HL-60/S4 treated with retinoic acid at 250 ng/mL for 4 days and 3 days (cell line): ENCODE measurements at regions not wholly inside any gene's neighbourhood (a gene's known extent, or its start where the extent isn't known, plus 50 kb on each side); places are given as distances from the start of the nearest gene placed in this dataset.
"Not testable (repeated sequence)": the region's sequence is repeated elsewhere in the genome, so short reads cannot be mapped to it uniquely, and the experiment has no call there.

Experiments
- in situ Hi-C: fragments of 300-500 bp; cut with MboI; formaldehyde crosslinking; loops from 2 replicates; pipeline ENCODE4 v1.7.0; 2022; ENCODE audit warnings: low sequenced_read_pairs

GRCh38 chr6:25207453-25208155 lies 71.6 kb upstream of the CARMIL1 start:
- in situ Hi-C loops, result not testable (repeated sequence)

DNA sequence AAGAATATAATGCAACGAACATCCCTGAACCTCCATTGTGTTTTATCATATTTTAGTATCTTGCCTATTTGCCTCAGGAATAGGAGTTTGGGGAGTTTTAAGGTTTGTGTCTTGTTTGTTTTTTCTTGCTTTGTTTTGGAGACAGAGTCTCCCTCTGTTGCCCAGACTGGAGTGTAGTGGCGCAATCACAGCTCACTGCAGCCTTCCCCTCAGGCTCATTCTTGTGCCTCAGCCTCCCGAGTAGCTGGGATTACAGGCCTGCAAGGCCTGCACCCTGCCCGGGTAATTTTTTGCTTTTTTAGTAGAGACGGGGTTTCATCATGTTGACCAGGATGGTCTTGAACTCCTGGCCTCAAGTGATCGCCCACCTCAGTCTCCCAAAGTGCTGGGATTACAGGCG lies 63.3 kb upstream of the CARMIL1 start:
- in situ Hi-C loops, result no loop called here

GRCh38 chr6:25217302-25217701 lies 61.9 kb upstream of the CARMIL1 start:
- in situ Hi-C loops, result no loop called here

DNA sequence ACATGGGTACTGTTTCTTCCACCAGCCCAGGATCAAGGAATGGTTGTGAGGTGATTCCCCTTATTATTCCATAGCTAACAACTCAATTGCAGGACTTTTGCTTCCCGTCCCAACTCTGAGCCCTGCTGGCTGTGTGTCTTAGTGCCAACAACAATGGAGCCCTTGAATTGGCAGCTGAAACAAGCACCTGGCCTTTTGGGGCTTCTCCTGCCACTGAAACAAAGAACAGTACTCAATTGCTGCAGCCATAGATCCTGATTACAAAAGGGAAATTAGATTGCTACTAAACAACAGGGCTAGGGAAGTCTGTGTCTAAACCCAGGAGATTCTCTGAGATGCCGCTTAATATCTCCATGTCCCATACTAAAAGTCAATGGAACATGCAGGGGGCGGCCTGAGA lies 61.3 kb upstream of the CARMIL1 start:
- in situ Hi-C loops, result no loop called here

- in situ Hi-C loops, result no loop called here
Observed at GRCh38 chr6:25218346-25218745, 60.8 kb upstream of the CARMIL1 start.

DNA sequence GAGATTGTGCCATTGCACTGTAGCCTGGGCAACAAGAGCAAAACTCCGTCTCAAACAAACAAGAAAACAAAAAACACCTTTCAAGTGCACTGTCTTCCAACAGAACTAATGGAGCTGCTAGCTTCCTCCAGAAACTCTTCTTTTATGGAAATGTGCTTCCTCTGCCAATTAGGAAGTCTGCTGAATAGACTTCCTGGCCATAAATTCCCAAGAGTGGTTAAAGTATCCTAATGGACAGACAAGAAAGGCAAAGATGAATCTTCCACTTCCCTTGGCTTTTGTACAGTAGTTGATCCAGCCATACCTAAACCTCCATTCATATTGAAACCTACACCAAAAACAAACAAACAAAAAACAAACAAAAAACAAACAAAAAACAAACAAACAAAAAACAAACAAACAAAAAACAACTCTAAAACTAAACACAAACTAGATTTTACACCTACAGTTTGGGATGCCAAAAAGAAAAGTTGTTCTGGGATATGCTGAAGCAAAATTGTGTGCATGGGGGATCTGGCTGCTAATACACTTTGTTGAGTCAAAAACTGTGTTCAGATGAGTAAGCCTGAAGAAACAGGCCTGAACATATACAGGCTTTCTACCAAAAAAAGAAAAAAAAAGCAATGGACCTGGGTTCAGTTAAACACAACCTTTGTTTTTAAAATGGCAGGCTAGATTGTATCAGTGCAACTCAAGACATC lies 59.8 kb upstream of the CARMIL1 start:
- in situ Hi-C loops, result no loop called here

GRCh38 chr6:25219917-25220278 lies 59.3 kb upstream of the CARMIL1 start:
- in situ Hi-C loops, result no loop called here

DNA sequence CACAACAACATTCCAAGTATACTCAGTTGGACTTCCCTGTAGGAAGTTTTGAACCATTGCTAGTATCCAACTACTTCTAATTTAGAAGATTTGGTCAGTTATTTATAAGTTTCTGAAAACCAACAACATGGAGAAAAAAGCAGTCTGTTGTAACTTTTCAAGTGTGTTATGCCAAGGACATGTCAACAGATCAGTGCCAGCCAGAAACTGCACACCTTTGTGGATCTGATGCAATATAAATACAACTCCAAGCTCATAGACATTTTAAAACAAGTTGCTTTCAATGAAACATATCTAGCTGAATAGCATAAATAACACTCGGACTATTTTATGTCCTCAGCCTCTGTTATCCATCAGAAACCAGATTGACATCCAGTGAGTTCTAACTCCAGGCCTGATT lies 58.3 kb upstream of the CARMIL1 start:
- in situ Hi-C loops, result no loop called here

GRCh38 chr6:25222006-25222678 lies 57.0 kb upstream of the CARMIL1 start:
- in situ Hi-C loops, result no loop called here

- in situ Hi-C loops, result no loop called here
Observed at GRCh38 chr6:25223490-25223991, 55.6 kb upstream of the CARMIL1 start.

DNA sequence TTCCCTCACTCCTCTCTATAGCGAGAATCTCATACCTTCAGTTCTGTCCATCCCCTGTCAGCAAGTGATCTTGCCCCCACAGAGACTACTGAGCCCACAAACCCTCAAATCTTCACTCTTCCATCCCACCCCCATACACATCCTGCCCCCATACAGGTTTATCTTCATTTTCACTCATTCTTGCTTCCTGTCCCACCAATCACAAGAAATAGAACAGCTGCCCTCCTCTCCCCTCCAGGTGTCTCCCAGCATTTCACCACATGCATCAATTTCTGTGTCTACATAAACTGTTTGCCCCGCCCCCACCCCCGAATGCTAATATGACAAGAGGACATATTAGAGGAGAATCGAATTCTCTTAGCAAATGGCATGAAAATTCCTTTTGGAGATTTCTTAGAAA lies 54.9 kb upstream of the CARMIL1 start:
- in situ Hi-C loops, result no loop called here

DNA sequence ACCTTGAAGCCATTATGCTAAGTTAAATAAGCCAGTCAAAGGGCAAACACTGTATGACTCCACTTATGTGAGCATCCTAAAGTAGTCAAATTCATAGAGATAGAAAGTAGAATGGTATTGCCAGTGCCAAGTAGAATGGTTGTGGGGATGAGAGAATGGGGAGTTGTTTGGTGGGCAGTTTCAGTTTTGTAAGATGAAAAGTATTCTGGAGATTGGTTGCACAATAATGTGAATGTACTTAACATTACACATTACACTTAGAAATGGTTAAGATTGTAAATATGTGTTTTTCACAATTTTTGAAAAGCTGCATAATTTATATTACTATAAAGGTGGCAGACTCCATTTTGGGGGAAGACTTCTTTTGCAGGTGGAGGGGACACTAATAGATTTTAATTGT lies 51.3 kb upstream of the CARMIL1 start:
- in situ Hi-C loops, result no loop called here
